ENCODE measurements at regions not wholly inside any gene's neighbourhood (a gene's known extent, or its start where the extent isn't known, plus 50 kb on each side); places are given as distances from the start of the nearest gene placed in this dataset.

DNA sequence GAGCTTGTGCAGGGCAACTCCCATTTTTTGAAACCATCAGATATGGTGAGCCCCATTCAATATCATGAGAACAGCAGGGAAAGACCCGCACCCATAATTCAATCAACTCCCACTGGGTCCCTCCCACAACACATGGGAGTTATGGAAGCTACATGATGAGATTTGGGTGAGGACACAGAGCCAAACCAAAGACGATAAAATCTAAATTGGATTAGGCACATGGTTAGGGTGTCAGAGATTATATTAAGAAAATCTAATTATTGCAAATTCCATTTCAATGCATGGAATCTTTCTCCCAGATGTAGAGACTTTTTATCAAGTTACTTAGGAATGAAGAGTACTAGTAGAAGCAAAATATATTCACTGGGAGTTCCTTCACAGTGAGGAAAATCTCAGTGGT is 324.9 kb downstream of the JRKL start:
- TF ChIP-seq, protein P1, sequence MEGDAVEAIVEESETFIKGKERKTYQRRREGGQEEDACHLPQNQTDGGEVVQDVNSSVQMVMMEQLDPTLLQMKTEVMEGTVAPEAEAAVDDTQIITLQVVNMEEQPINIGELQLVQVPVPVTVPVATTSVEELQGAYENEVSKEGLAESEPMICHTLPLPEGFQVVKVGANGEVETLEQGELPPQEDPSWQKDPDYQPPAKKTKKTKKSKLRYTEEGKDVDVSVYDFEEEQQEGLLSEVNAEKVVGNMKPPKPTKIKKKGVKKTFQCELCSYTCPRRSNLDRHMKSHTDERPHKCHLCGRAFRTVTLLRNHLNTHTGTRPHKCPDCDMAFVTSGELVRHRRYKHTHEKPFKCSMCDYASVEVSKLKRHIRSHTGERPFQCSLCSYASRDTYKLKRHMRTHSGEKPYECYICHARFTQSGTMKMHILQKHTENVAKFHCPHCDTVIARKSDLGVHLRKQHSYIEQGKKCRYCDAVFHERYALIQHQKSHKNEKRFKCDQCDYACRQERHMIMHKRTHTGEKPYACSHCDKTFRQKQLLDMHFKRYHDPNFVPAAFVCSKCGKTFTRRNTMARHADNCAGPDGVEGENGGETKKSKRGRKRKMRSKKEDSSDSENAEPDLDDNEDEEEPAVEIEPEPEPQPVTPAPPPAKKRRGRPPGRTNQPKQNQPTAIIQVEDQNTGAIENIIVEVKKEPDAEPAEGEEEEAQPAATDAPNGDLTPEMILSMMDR (IDR thresholded peaks at IDR 0.05; ENCODE audit: low read depth, low read length, poor library complexity, severe bottlenecking) = no peak
- no peak for TF ChIP-seq EZH2phosphoT487 (IDR thresholded peaks at IDR 0.05; ENCODE audit: borderline replicate concordance, low read length)
- Histone ChIP-seq H3K36me3 (ENCODE audit: control insufficient read depth, low read length) (no peaks in the 10 kb centered on the region), H3K4me3 (ENCODE audit: low read length) (no peak overlapping the region), H3K9me3 (ENCODE audit: control insufficient read depth, insufficient read depth, low read length) (no peaks in the 10 kb centered on the region), H3K4me1 (ENCODE audit: control insufficient read depth, low read length) (no peaks in the 10 kb centered on the region), H4K20me1 (ENCODE audit: control insufficient read depth, insufficient read depth, low read depth, low read length) (no peaks in the 10 kb centered on the region), H3F3A (ENCODE audit: control insufficient read depth, insufficient read depth) (no peaks in the 10 kb centered on the region), H3K4me2 (ENCODE audit: low read length) (no peak overlapping the region), H3K27me3 (ENCODE audit: control insufficient read depth, low read length) (no peaks in the 10 kb centered on the region), H3K79me2 (ENCODE audit: control insufficient read depth, low read length) (no peaks in the 10 kb centered on the region), H3K9me2 (replicated peaks; ENCODE audit: control insufficient read depth, low read length) (no peaks in the 10 kb centered on the region), H3K27ac (ENCODE audit: low read depth, low read length) (no peak overlapping the region)

DNA sequence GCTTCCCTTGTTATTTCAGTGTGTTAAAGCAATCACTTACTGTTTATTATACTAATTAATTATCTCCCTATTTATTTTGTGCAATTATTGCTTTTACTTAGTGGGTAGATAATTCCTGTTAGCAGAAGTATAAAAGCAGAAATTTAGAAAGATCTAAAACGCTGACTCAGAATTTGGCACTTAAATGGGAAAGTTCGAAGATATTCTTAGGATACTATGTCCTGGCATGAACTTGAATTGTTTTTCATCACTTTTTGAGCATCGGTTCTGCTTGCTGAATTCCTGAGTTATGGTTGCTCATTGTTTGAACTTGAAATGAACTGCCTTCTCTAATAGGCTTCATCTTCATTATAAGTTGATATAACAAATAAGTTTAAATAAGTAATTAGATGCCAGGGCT is 325.4 kb downstream of the JRKL start:
- H4K20me1 ChIP-seq (ENCODE audit: control insufficient read depth, insufficient read depth, low read depth, low read length) = no peaks in the 10 kb centered on the region

DNA sequence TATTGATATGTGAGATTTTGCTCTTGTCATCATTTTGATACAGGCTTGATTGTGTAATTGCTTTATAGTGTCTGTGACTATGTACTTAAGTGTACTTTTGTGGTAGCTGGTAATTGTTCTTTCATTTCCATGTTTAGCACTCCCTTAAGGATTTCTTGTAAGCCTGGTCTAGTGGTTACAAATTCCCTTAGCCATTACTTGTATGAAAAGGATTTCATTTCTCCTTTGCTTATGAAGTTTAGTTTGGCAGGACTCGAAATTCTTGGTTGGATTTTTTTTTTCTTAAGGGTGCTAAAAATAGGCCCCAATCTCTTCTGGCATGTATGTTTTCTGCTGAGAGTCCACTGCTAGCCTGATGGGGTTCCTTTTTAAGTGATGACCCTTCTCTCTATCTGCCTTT is 346.8 kb downstream of the JRKL start:
- no peaks in the 10 kb centered on the region for H3K9me2 ChIP-seq (replicated peaks; ENCODE audit: control insufficient read depth, low read length)
- no peaks in the 10 kb centered on the region for H3K79me2 ChIP-seq (ENCODE audit: control insufficient read depth, low read length)
- no peak overlapping the region for H3K27ac ChIP-seq (ENCODE audit: low read depth, low read length)
- H3K4me3 ChIP-seq (ENCODE audit: low read length) = no peak overlapping the region
- H3K27me3 ChIP-seq (ENCODE audit: control insufficient read depth, low read length) = no peaks in the 10 kb centered on the region
- no peaks in the 10 kb centered on the region for H3F3A ChIP-seq (ENCODE audit: control insufficient read depth, insufficient read depth)
- TF ChIP-seq EZH2phosphoT487 (IDR thresholded peaks at IDR 0.05; ENCODE audit: borderline replicate concordance, low read length) = no peak
- TF ChIP-seq, protein P1 (IDR thresholded peaks at IDR 0.05; ENCODE audit: low read depth, low read length, poor library complexity, severe bottlenecking) = no peak
- H3K9me3 ChIP-seq (ENCODE audit: control insufficient read depth, insufficient read depth, low read length) = no peaks in the 10 kb centered on the region
- H3K4me2 ChIP-seq (ENCODE audit: low read length) = no peak overlapping the region
- H4K20me1 ChIP-seq (ENCODE audit: control insufficient read depth, insufficient read depth, low read depth, low read length) = no peaks in the 10 kb centered on the region
- H3K36me3 ChIP-seq (ENCODE audit: control insufficient read depth, low read length) = no peaks in the 10 kb centered on the region
- no peaks in the 10 kb centered on the region for H3K4me1 ChIP-seq (ENCODE audit: control insufficient read depth, low read length)

More for the DNA sequence above, 325.4 kb downstream of the JRKL start:
- Histone ChIP-seq H3K9me3 (ENCODE audit: control insufficient read depth, insufficient read depth, low read length) (no peaks in the 10 kb centered on the region), H3K4me1 (ENCODE audit: control insufficient read depth, low read length) (no peaks in the 10 kb centered on the region), H3K79me2 (ENCODE audit: control insufficient read depth, low read length) (no peaks in the 10 kb centered on the region), H3K9me2 (replicated peaks; ENCODE audit: control insufficient read depth, low read length) (no peaks in the 10 kb centered on the region), H3K4me3 (ENCODE audit: low read length) (no peak overlapping the region), H3K27me3 (ENCODE audit: control insufficient read depth, low read length) (no peaks in the 10 kb centered on the region), H3F3A (ENCODE audit: control insufficient read depth, insufficient read depth) (no peaks in the 10 kb centered on the region), H3K4me2 (ENCODE audit: low read length) (no peak overlapping the region), H3K27ac (ENCODE audit: low read depth, low read length) (no peak overlapping the region), H3K36me3 (ENCODE audit: control insufficient read depth, low read length) (no peaks in the 10 kb centered on the region)
- no peak for TF ChIP-seq EZH2phosphoT487 (IDR thresholded peaks at IDR 0.05; ENCODE audit: borderline replicate concordance, low read length)
- TF ChIP-seq, protein P1 (IDR thresholded peaks at IDR 0.05; ENCODE audit: low read depth, low read length, poor library complexity, severe bottlenecking) = no peak

DNA sequence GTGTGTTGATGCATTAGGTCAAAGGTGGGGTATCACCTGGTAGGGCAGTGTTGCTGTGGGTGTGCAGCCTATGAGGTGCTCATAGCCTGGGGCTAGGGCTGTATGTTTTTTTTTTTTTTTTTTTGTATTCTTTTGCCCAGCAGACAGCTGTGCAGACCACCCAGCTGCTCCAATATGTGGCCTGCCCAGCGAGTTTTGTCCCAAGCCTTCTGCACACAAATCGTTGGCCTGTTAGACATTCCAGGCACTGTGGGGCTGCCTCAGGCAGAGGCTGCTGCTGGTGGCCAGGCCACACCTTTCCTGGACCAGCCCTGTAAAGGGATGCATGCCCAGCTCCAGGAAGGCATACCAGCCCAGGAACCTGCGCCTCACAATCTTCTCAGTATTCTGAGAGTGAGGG is 348.5 kb downstream of the JRKL start:
- H3K27ac ChIP-seq (ENCODE audit: low read depth, low read length) = no peak overlapping the region
- H3K9me2 ChIP-seq (replicated peaks; ENCODE audit: control insufficient read depth, low read length) = no peaks in the 10 kb centered on the region
- no peaks in the 10 kb centered on the region for H3K27me3 ChIP-seq (ENCODE audit: control insufficient read depth, low read length)
- no peaks in the 10 kb centered on the region for H4K20me1 ChIP-seq (ENCODE audit: control insufficient read depth, insufficient read depth, low read depth, low read length)
- no peaks in the 10 kb centered on the region for H3K79me2 ChIP-seq (ENCODE audit: control insufficient read depth, low read length)
- H3K4me3 ChIP-seq (ENCODE audit: low read length) = no peak overlapping the region
- H3K36me3 ChIP-seq (ENCODE audit: control insufficient read depth, low read length) = no peaks in the 10 kb centered on the region
- no peak overlapping the region for H3K4me2 ChIP-seq (ENCODE audit: low read length)
- H3K9me3 ChIP-seq (ENCODE audit: control insufficient read depth, insufficient read depth, low read length) = no peaks in the 10 kb centered on the region
- no peaks in the 10 kb centered on the region for H3F3A ChIP-seq (ENCODE audit: control insufficient read depth, insufficient read depth)
- H3K4me1 ChIP-seq (ENCODE audit: control insufficient read depth, low read length) = no peaks in the 10 kb centered on the region
- no peak for TF ChIP-seq EZH2phosphoT487 (IDR thresholded peaks at IDR 0.05; ENCODE audit: borderline replicate concordance, low read length)
- TF ChIP-seq, protein P1 (IDR thresholded peaks at IDR 0.05; ENCODE audit: low read depth, low read length, poor library complexity, severe bottlenecking) = no peak
